CD14-positive monocyte (primary cell): ENCODE measurements at regions not wholly inside any gene's neighbourhood (a gene's known extent, or its start where the extent isn't known, plus 50 kb on each side); places are given as distances from the start of the nearest gene placed in this dataset.

Experiments used
- DNase-seq, 3 donors: peaks; one replicate each; pipeline ENCODE4 v3.0.0-alpha.2; 2011 to 2022
- H2AFZ ChIP-seq: 2 replicates; pipeline ENCODE4 v1.6.0; 2012; ENCODE audit warnings: mild to moderate bottlenecking, low read depth, low read length, inconsistent platforms; ENCODE audit not compliant: insufficient read depth, poor library complexity, severe bottlenecking
- H3K27ac ChIP-seq, 2 donors: 1 replicate in 1 of 2; 2 replicates in 1 of 2; pipeline ENCODE4 v1.5.1; 2012 to 2013; ENCODE audit warnings: low read length in 2 of 2, control low read depth in 1 of 2, inconsistent platforms in 1 of 2, low read depth in 1 of 2, mild to moderate bottlenecking in 1 of 2
- H3K27me3 ChIP-seq, 2 donors: one replicate each; pipeline versions ENCODE4 v1.6.0 to v1.6.1; 2011 to 2013; ENCODE audit warnings: low read length in 2 of 2; ENCODE audit not compliant: control insufficient read depth in 2 of 2, insufficient read depth in 2 of 2
- H3K36me3 ChIP-seq, 2 donors: replicated peaks in 1 of 2; 1 replicate in 1 of 2; 2 replicates in 1 of 2; pipeline versions ENCODE4 v1.5.1 to v1.6.1; 2012 to 2013; ENCODE audit warnings: low read length in 2 of 2, control low read depth in 1 of 2, inconsistent platforms in 1 of 2, mild to moderate bottlenecking in 1 of 2; ENCODE audit not compliant: insufficient read depth in 2 of 2, control insufficient read depth in 1 of 2
- H3K4me1 ChIP-seq, 2 donors: 1 replicate in 1 of 2; 2 replicates in 1 of 2; pipeline versions ENCODE4 v1.5.1 to v1.6.1; 2012 to 2013; ENCODE audit warnings: low read length in 2 of 2, control low read depth in 1 of 2, inconsistent platforms in 1 of 2, mild to moderate bottlenecking in 1 of 2, moderate library complexity in 1 of 2; ENCODE audit not compliant: insufficient read depth in 2 of 2, control insufficient read depth in 1 of 2
- H3K4me2 ChIP-seq: replicated peaks from 2 replicates; pipeline ENCODE3; 2012; ENCODE audit warnings: low read length, moderate library complexity, mild to moderate bottlenecking; ENCODE audit not compliant: poor library complexity, severe bottlenecking; ENCODE audit errors: extremely low read depth
- H3K4me3 ChIP-seq, 3 experiments: fragments of 200-600 bp in 1 of 3; sonication (generic) in 1 of 3; replicated peaks in 1 of 3; 1 replicate in 2 of 3; 2 replicates in 1 of 3; pipeline ENCODE4 v1.5.1; 2011 to 2013; ENCODE audit warnings: low read length in 3 of 3, mild to moderate bottlenecking in 3 of 3, control low read depth in 2 of 3, low read depth in 2 of 3, inconsistent platforms in 1 of 3, moderate library complexity in 1 of 3
- H3K79me2 ChIP-seq: 2 replicates; pipeline ENCODE4 v1.6.0; 2012; ENCODE audit warnings: mild to moderate bottlenecking, control low read depth, inconsistent platforms, low read length, moderate library complexity; ENCODE audit not compliant: insufficient read depth
- H3K9ac ChIP-seq: 2 replicates; pipeline ENCODE4 v1.6.0; 2017; ENCODE audit warnings: low read length, mild to moderate bottlenecking; ENCODE audit not compliant: insufficient read depth, poor library complexity, severe bottlenecking
- H3K9me3 ChIP-seq, 2 donors: replicated peaks in 1 of 2; 1 replicate in 1 of 2; 2 replicates in 1 of 2; pipeline versions ENCODE4 v1.5.1 to v1.6.1; 2012 to 2013; ENCODE audit warnings: low read length in 2 of 2, control low read depth in 1 of 2; ENCODE audit not compliant: control insufficient read depth in 1 of 2, insufficient read depth in 1 of 2
- H4K20me1 ChIP-seq: 2 replicates; pipeline ENCODE4 v1.6.0; 2012; ENCODE audit warnings: mild to moderate bottlenecking, low read length, control low read depth, moderate library complexity; ENCODE audit not compliant: insufficient read depth
- H3K27ac Mint-ChIP-seq, 7 donors: one replicate each; pipeline ENCODE4 v1.8.0; 2020; ENCODE audit warnings: mild to moderate bottlenecking in 7 of 7, mixed read lengths in 7 of 7, moderate library complexity in 6 of 7, inconsistent platforms in 2 of 7
- H3K27me3 Mint-ChIP-seq, 3 donors: one replicate each; pipeline ENCODE4 v1.8.0; 2021 to 2022; ENCODE audit warnings: low read depth in 3 of 3, mild to moderate bottlenecking in 3 of 3, mixed read lengths in 3 of 3, moderate library complexity in 3 of 3, inconsistent platforms in 1 of 3
- H3K36me3 Mint-ChIP-seq, 2 donors: one replicate each; pipeline ENCODE4 v1.8.0; 2020; ENCODE audit warnings: mixed read lengths in 2 of 2, inconsistent platforms in 1 of 2, mild to moderate bottlenecking in 1 of 2
- H3K4me1 Mint-ChIP-seq: one replicate; pipeline ENCODE4 v1.8.0; 2020; ENCODE audit warnings: mild to moderate bottlenecking, mixed read lengths
- H3K4me3 Mint-ChIP-seq, 2 donors: one replicate each; pipeline ENCODE4 v1.8.0; 2020; ENCODE audit warnings: mild to moderate bottlenecking in 2 of 2, mixed read lengths in 2 of 2, moderate library complexity in 1 of 2
- H3K9me3 Mint-ChIP-seq, 7 donors: one replicate each; pipeline ENCODE4 v1.8.0; 2020 to 2022; ENCODE audit warnings: mixed read lengths in 7 of 7, mild to moderate bottlenecking in 6 of 7, moderate library complexity in 6 of 7, inconsistent platforms in 2 of 7
- CTCF ChIP-seq: fragments of 200-600 bp; IDR thresholded peaks from one replicate; pipeline ENCODE4 v1.8.0; 2022; ENCODE audit warnings: antibody characterized with exemption, mild to moderate bottlenecking
- WGBS: methylation state at CpG from one replicate; pipeline ENCODE4 v1.1.5; 2013; ENCODE audit warnings: missing lambda C conversion rate; ENCODE audit not compliant: insufficient coverage; 5-methylcytosine and 5-hydroxymethylcytosine counted together
- intact Hi-C, 2 donors: fragments of 100-400 bp; cut with micrococcal nuclease; formaldehyde crosslinking; loops; one replicate each; pipeline versions ENCODE4 v1.15.0 to v1.15.1; 2023

DNA sequence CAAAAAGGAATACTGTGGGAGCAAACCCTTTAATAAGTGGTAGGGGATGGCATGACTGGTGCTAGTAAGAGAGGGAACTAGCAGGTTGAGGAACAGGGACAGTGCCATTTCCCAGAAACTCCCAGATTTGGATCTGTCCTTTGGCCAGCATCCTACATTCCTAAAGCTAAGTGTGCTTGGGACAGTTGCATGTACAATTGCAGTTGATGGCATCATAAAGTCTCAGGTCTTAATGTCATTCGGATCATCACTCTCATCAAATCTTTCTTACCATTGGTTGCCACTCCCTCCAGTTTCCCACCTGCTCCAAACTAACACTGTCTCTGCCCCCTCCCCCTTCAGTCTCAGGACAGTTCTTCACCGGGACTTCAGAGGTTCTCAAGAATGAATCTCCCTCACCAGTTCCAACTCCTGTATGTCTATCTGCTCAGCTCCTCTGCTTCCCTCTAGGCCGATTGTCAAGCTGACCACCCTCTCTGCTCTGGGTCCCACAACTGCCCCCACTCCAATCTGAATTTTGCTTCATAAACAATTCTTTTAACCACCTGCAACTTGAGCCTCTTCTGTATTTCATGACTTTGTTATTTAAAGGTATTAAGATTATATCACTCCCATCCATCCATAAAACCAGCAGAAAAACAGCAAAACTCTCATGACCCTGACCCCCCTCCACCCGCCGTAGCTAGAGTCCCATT lies 260.8 kb downstream of the CGGBP1 start:
- H3K9ac ChIP-seq, result no peak overlapping the region
- peaks cover 47% of the 10 kb centered on the region for H3K4me1 Mint-ChIP-seq
- no peaks in the 10 kb centered on the region for H3K36me3 ChIP-seq
- intact Hi-C loops, result loop anchor here in 1 of 2 donors (10.0 kb wide), 1 partner anchor 83 kb away; no protein-coding TSS in a partner anchor
- no peaks in the 10 kb centered on the region for H3K9me3 ChIP-seq
- H3K4me1 ChIP-seq, result peaks cover 32 to 38% of the 10 kb centered on the region in 2 donors
- no peaks in the 10 kb centered on the region for H3K79me2 ChIP-seq
- peaks cover 14 to 16% (median 14%) of the 10 kb centered on the region in 3 donors for H3K27me3 Mint-ChIP-seq
- TF ChIP-seq CTCF, result no peak
- no peaks in the 10 kb centered on the region for H4K20me1 ChIP-seq
- peaks cover 12 to 15% of the 10 kb centered on the region in 2 donors for H3K27me3 ChIP-seq
- H3K27ac ChIP-seq, result no peak overlapping the region
- H2AFZ ChIP-seq, result no peak overlapping the region
- no peak overlapping the region for H3K27ac Mint-ChIP-seq
- H3K9me3 Mint-ChIP-seq, result peaks cover 0 to 9% (median 2%) of the 10 kb centered on the region in 7 donors
- H3K4me3 ChIP-seq, result no peak overlapping the region
- peaks cover 4% of the 10 kb centered on the region in 2 donors for H3K36me3 Mint-ChIP-seq
- H3K4me2 ChIP-seq, result no peak overlapping the region
- no peak overlapping the region for H3K4me3 Mint-ChIP-seq
- no peak for DNase-seq
- 89% methylated on average over 4 of the region's 5 CpGs for WGBS

GRCh38 chr3:87796843-87797185 lies 262.0 kb downstream of the CGGBP1 start:
- H3K4me1 ChIP-seq, result peaks cover 40 to 50% of the 10 kb centered on the region in 2 donors
- no peak overlapping the region for H3K9ac ChIP-seq
- H3K4me2 ChIP-seq, result peak overlapping the region; percentile 44
- H4K20me1 ChIP-seq, result no peaks in the 10 kb centered on the region
- intact Hi-C loops, result loop anchor here in 1 of 2 donors (10.0 kb wide), 1 partner anchor 82 kb away; no protein-coding TSS in a partner anchor
- H3K9me3 ChIP-seq, result no peaks in the 10 kb centered on the region
- no peak for DNase-seq
- H3K4me3 ChIP-seq, result peak overlapping the region in 1 of 3 experiments; percentile 49
- peaks cover 6 to 11% of the 10 kb centered on the region in 2 donors for H3K36me3 Mint-ChIP-seq
- peaks cover 0 to 6% (median 0%) of the 10 kb centered on the region in 7 donors for H3K9me3 Mint-ChIP-seq
- peaks cover 23 to 26% (median 24%) of the 10 kb centered on the region in 3 donors for H3K27me3 Mint-ChIP-seq
- H3K4me3 Mint-ChIP-seq, result peak overlapping the region in 1 of 2 donors; percentile 47
- no peaks in the 10 kb centered on the region for H3K36me3 ChIP-seq
- H3K27me3 ChIP-seq, result peaks cover 20 to 26% of the 10 kb centered on the region in 2 donors
- no peak overlapping the region for H3K27ac ChIP-seq
- H3K79me2 ChIP-seq, result no peaks in the 10 kb centered on the region
- peak overlapping the region in 1 of 7 donors; percentile 34 for H3K27ac Mint-ChIP-seq
- no CpG with 5 or more reads among the region's 3 CpGs for WGBS
- TF ChIP-seq CTCF, result no peak
- peaks cover 56% of the 10 kb centered on the region for H3K4me1 Mint-ChIP-seq
- no peak overlapping the region for H2AFZ ChIP-seq
